Common myeloid progenitor, CD34-positive (primary cell): ENCODE measurements at regions not wholly inside any gene's neighbourhood (a gene's known extent, or its start where the extent isn't known, plus 50 kb on each side); places are given as distances from the start of the nearest gene placed in this dataset.

Experiments used
- CTCF ChIA-PET: fragments of 350-600 bp; sonication (Branson Sonifier 250); formaldehyde crosslinking; loops from one replicate; lab custom pipeline; 2021; ENCODE audit warnings: antibody characterized with exemption; lab: Charles Lee
- POLR2A ChIA-PET: fragments of 350-600 bp; sonication (Branson Sonifier 250); formaldehyde crosslinking; loops from one replicate; lab custom pipeline; 2021; ENCODE audit warnings: antibody characterized with exemption; lab: Charles Lee
- DNase-seq, 3 donors: peaks; one replicate each; pipeline versions ENCODE4 v3.0.0 to v3.0.0-alpha.2; 2013
- H3K27ac ChIP-seq, 2 experiments: 1 replicate in 1 of 2; 2 replicates in 1 of 2; pipeline ENCODE4 v1.7.0; 2013; ENCODE audit warnings: inconsistent platforms in 2 of 2, low read length in 2 of 2, mild to moderate bottlenecking in 2 of 2, low read depth in 1 of 2, moderate library complexity in 1 of 2; ENCODE audit not compliant: severe bottlenecking in 2 of 2, insufficient read depth in 1 of 2, poor library complexity in 1 of 2
- H3K27me3 ChIP-seq, 5 experiments: replicated peaks in 2 of 5; 1 replicate in 3 of 5; 2 replicates in 2 of 5; pipeline versions ENCODE4 v1.6.1 to v1.7.0; 2013; ENCODE audit warnings: low read length in 4 of 5, mild to moderate bottlenecking in 2 of 5, moderate library complexity in 2 of 5, inconsistent platforms in 1 of 5; ENCODE audit not compliant: insufficient read depth in 5 of 5, control insufficient read depth in 4 of 5
- H3K36me3 ChIP-seq, 4 experiments: 1 replicate in 2 of 4; 2 replicates in 2 of 4; pipeline versions ENCODE4 v1.6.1 to v1.7.0; 2013; ENCODE audit warnings: low read length in 3 of 4, control low read depth in 1 of 4, mild to moderate bottlenecking in 1 of 4; ENCODE audit not compliant: control insufficient read depth in 4 of 4, insufficient read depth in 4 of 4
- H3K4me1 ChIP-seq, 4 experiments: 1 replicate in 3 of 4; 2 replicates in 1 of 4; pipeline versions ENCODE4 v1.6.1 to v1.7.1; 2013; ENCODE audit warnings: low read length in 3 of 4, mild to moderate bottlenecking in 3 of 4, control low read depth in 1 of 4, inconsistent platforms in 1 of 4, moderate library complexity in 1 of 4; ENCODE audit not compliant: control insufficient read depth in 4 of 4, insufficient read depth in 4 of 4; ENCODE audit errors: control extremely low read depth in 1 of 4
- H3K4me3 ChIP-seq, 7 experiments: 1 replicate in 4 of 7; 2 replicates in 3 of 7; pipeline versions ENCODE4 v1.5.1 to v1.7.0; 2013; ENCODE audit warnings: mild to moderate bottlenecking in 7 of 7, low read length in 6 of 7, moderate library complexity in 6 of 7, inconsistent platforms in 2 of 7, low read depth in 2 of 7, control low read depth in 1 of 7; ENCODE audit not compliant: insufficient read depth in 4 of 7, control insufficient read depth in 1 of 7; ENCODE audit errors: extremely low read depth in 1 of 7
- H3K9me3 ChIP-seq, 5 experiments: 1 replicate in 4 of 5; 2 replicates in 1 of 5; pipeline versions ENCODE4 v1.6.1 to v1.7.1; 2013; ENCODE audit warnings: low read length in 4 of 5, mild to moderate bottlenecking in 2 of 5, inconsistent platforms in 1 of 5, low read depth in 1 of 5, moderate library complexity in 1 of 5; ENCODE audit not compliant: control insufficient read depth in 4 of 5, insufficient read depth in 2 of 5; ENCODE audit errors: control extremely low read depth in 1 of 5
- WGBS: methylation state at CpG from one replicate; pipeline ENCODE4 v1.1.5; 2013; ENCODE audit not compliant: insufficient coverage; 5-methylcytosine and 5-hydroxymethylcytosine counted together

- POLR2A ChIA-PET: no interaction called here
- Histone ChIP-seq H3K4me1 (no peaks in the 10 kb centered on the region), H3K4me3 (no peak overlapping the region), H3K9me3 (no peaks in the 10 kb centered on the region), H3K27ac (no peak overlapping the region), H3K36me3 (no peaks in the 10 kb centered on the region), H3K27me3 (peaks cover 0 to 2% (median 0%) of the 10 kb centered on the region in 5 experiments)
- CTCF ChIA-PET: interaction anchor here (0.7 kb wide), 1 partner anchor 53 kb away, joined by 4 read pairs; no protein-coding TSS in a partner anchor
- WGBS: 96% methylated on average over 7 of the region's 10 CpGs
- no peak for DNase-seq
These were observed 167.5 kb downstream of the SYK start for GRCh38 chr9:90969021-90969675.

- Histone ChIP-seq H3K4me1 (no peaks in the 10 kb centered on the region), H3K27ac (no peak overlapping the region), H3K4me3 (no peak overlapping the region), H3K9me3 (no peaks in the 10 kb centered on the region), H3K36me3 (no peaks in the 10 kb centered on the region), H3K27me3 (peaks cover 0 to 2% (median 0%) of the 10 kb centered on the region in 5 experiments)
- ChIA-PET CTCF (no interaction called here), POLR2A (no interaction called here)
- DNase-seq: no peak
- 97% methylated on average over 8 of the region's 9 CpGs for whole genome bisulfite sequencing
These were observed 169.0 kb downstream of the SYK start for GRCh38 chr9:90970608-90971007.

GRCh38 chr9:90972057-90972456 lies 170.4 kb downstream of the SYK start:
- Histone ChIP-seq H3K4me1 (no peaks in the 10 kb centered on the region), H3K9me3 (no peaks in the 10 kb centered on the region), H3K27ac (no peak overlapping the region), H3K27me3 (no peaks in the 10 kb centered on the region), H3K36me3 (no peaks in the 10 kb centered on the region), H3K4me3 (no peak overlapping the region)
- DNase-seq: no peak
- ChIA-PET POLR2A (no interaction called here), CTCF (interaction anchor here (0.9 kb wide), 1 partner anchor 57 kb away, joined by 3 read pairs; no protein-coding TSS in a partner anchor)
- 93% methylated on average over 3 of the region's 6 CpGs for WGBS

- 100% methylated on average over 4 of the region's 5 CpGs for WGBS
- Histone ChIP-seq H3K27ac (no peak overlapping the region), H3K4me3 (no peak overlapping the region), H3K36me3 (no peaks in the 10 kb centered on the region), H3K27me3 (no peaks in the 10 kb centered on the region), H3K9me3 (peaks cover 0 to under 1% (median 0%) of the 10 kb centered on the region in 5 experiments), H3K4me1 (no peaks in the 10 kb centered on the region)
- CTCF ChIA-PET: no interaction called here
- no peak for DNase-seq
- POLR2A ChIA-PET: no interaction called here
These were observed 172.4 kb downstream of the SYK start for GRCh38 chr9:90974016-90974415.

DNA sequence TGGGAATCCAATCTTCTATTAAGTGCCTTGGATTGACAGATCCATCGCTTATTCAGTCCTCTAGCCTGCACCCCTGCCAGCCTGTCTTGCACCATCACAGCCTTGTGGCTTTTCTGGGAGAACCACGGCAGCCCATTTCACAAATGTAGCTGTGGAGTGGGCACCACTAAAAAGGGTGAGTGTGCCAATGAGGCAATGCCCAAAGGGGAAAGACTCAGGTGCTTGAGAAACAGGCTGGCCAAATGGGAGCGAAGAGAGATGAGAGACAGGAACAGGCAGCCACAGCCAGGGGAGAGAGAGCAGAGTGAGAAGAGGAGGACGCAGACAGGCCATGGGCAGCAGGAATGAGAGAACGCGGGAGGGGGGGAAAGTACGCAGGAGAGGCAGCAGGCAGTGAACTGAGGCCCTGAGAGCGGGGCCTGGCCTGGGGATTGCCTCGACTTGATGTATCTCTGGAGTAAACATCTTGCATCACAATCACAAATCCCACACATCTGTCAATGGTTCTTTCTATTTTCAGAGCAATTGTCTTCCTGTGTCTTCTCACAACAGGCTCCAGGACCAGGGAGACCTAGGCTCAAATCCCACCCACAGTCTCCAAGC lies 173.1 kb downstream of the SYK start:
- no peak overlapping the region for H3K4me3 ChIP-seq
- ChIA-PET POLR2A (no interaction called here), CTCF (no interaction called here)
- no peaks in the 10 kb centered on the region for H3K4me1 ChIP-seq
- H3K27ac ChIP-seq: no peak overlapping the region
- no peaks in the 10 kb centered on the region for H3K27me3 ChIP-seq
- DNase-seq: no peak
- peaks cover 0 to 2% (median 0%) of the 10 kb centered on the region in 5 experiments for H3K9me3 ChIP-seq
- 94% methylated on average over 8 of the region's 9 CpGs for WGBS
- H3K36me3 ChIP-seq: no peaks in the 10 kb centered on the region

GRCh38 chr9:90975781-90976538 lies 174.3 kb downstream of the SYK start:
- WGBS: 87% methylated on average over 18 of the region's 22 CpGs
- POLR2A ChIA-PET: no interaction called here
- no peak overlapping the region for H3K27ac ChIP-seq
- H3K27me3 ChIP-seq: no peaks in the 10 kb centered on the region
- CTCF ChIA-PET: no interaction called here
- H3K4me1 ChIP-seq: no peaks in the 10 kb centered on the region
- H3K9me3 ChIP-seq: peaks cover 0 to 2% (median 0%) of the 10 kb centered on the region in 5 experiments
- no peaks in the 10 kb centered on the region for H3K36me3 ChIP-seq
- peak; percentile 25 to 69 (median 54) for DNase-seq
- H3K4me3 ChIP-seq: no peak overlapping the region

- CTCF ChIA-PET: no interaction called here
- Histone ChIP-seq H3K4me1 (no peaks in the 10 kb centered on the region), H3K27ac (no peak overlapping the region), H3K36me3 (no peaks in the 10 kb centered on the region), H3K9me3 (peaks cover 0 to 2% (median 0%) of the 10 kb centered on the region in 5 experiments), H3K27me3 (no peaks in the 10 kb centered on the region), H3K4me3 (no peak overlapping the region)
- 98% methylated on average over 5 of the region's 7 CpGs for WGBS
- no peak for DNase-seq
- POLR2A ChIA-PET: no interaction called here
These were observed 177.5 kb downstream of the SYK start for GRCh38 chr9:90979138-90979551.
